ENCODE measurements at regions not wholly inside any gene's neighbourhood (a gene's known extent, or its start where the extent isn't known, plus 50 kb on each side); places are given as distances from the start of the nearest gene placed in this dataset.

GRCh38 chr3:124591699-124592098 is 138.6 kb upstream of the UMPS start:
- H3K36me3 ChIP-seq (ENCODE audit: control insufficient read depth, insufficient read depth, low read length): no peaks in the 10 kb centered on the region
- no peak overlapping the region for H3K4me3 ChIP-seq (ENCODE audit: low read depth, low read length)
- no peak for DNase-seq (ENCODE audit: low read depth)
- peaks cover 2% of the 10 kb centered on the region for H3K27me3 ChIP-seq (ENCODE audit: control insufficient read depth, insufficient read depth, low read length)
- TF ChIP-seq CTCF (IDR thresholded peaks at IDR 0.05; ENCODE audit: insufficient read depth, low read length, poor library complexity, severe bottlenecking): no peak

GRCh38 chr3:124592658-124593441 is 137.4 kb upstream of the UMPS start:
- no peak overlapping the region for H3K4me3 ChIP-seq (ENCODE audit: low read depth, low read length)
- peaks cover 2% of the 10 kb centered on the region for H3K27me3 ChIP-seq (ENCODE audit: control insufficient read depth, insufficient read depth, low read length)
- TF ChIP-seq CTCF (IDR thresholded peaks at IDR 0.05; ENCODE audit: insufficient read depth, low read length, poor library complexity, severe bottlenecking): no peak
- H3K36me3 ChIP-seq (ENCODE audit: control insufficient read depth, insufficient read depth, low read length): no peaks in the 10 kb centered on the region
- no peak for DNase-seq (ENCODE audit: low read depth)

GRCh38 chr3:124593442-124593829 is 136.8 kb upstream of the UMPS start:
- no peak for TF ChIP-seq CTCF (IDR thresholded peaks at IDR 0.05; ENCODE audit: insufficient read depth, low read length, poor library complexity, severe bottlenecking)
- Histone ChIP-seq H3K27me3 (ENCODE audit: control insufficient read depth, insufficient read depth, low read length) (peaks cover 2% of the 10 kb centered on the region), H3K4me3 (ENCODE audit: low read depth, low read length) (no peak overlapping the region), H3K36me3 (ENCODE audit: control insufficient read depth, insufficient read depth, low read length) (no peaks in the 10 kb centered on the region)
- no peak for DNase-seq (ENCODE audit: low read depth)

- H3K27me3 ChIP-seq (ENCODE audit: control insufficient read depth, insufficient read depth, low read length): peaks cover 2% of the 10 kb centered on the region
- H3K4me3 ChIP-seq (ENCODE audit: low read depth, low read length): no peak overlapping the region
- H3K36me3 ChIP-seq (ENCODE audit: control insufficient read depth, insufficient read depth, low read length): no peaks in the 10 kb centered on the region
- no peak for TF ChIP-seq CTCF (IDR thresholded peaks at IDR 0.05; ENCODE audit: insufficient read depth, low read length, poor library complexity, severe bottlenecking)
- no peak for DNase-seq (ENCODE audit: low read depth)
These were observed 135.7 kb upstream of the UMPS start for GRCh38 chr3:124594581-124594980.

GRCh38 chr3:124597273-124597672 is 133.0 kb upstream of the UMPS start:
- TF ChIP-seq CTCF (IDR thresholded peaks at IDR 0.05; ENCODE audit: insufficient read depth, low read length, poor library complexity, severe bottlenecking): no peak
- no peak for DNase-seq (ENCODE audit: low read depth)
- Histone ChIP-seq H3K27me3 (ENCODE audit: control insufficient read depth, insufficient read depth, low read length) (peaks cover 2% of the 10 kb centered on the region), H3K4me3 (ENCODE audit: low read depth, low read length) (no peak overlapping the region), H3K36me3 (ENCODE audit: control insufficient read depth, insufficient read depth, low read length) (no peaks in the 10 kb centered on the region)

- no peaks in the 10 kb centered on the region for H3K27me3 ChIP-seq (ENCODE audit: control insufficient read depth, insufficient read depth, low read length)
- no peak for DNase-seq (ENCODE audit: low read depth)
- H3K36me3 ChIP-seq (ENCODE audit: control insufficient read depth, insufficient read depth, low read length): no peaks in the 10 kb centered on the region
- TF ChIP-seq CTCF (IDR thresholded peaks at IDR 0.05; ENCODE audit: insufficient read depth, low read length, poor library complexity, severe bottlenecking): no peak
- no peak overlapping the region for H3K4me3 ChIP-seq (ENCODE audit: low read depth, low read length)
These were observed 132.3 kb upstream of the UMPS start for GRCh38 chr3:124597979-124598378.
